SU-DHL-6 (cell line): ENCODE measurements at regions not wholly inside any gene's neighbourhood (a gene's known extent, or its start where the extent isn't known, plus 50 kb on each side); places are given as distances from the start of the nearest gene placed in this dataset.

ENCODE experiments used
- H2AFZ ChIP-seq: fragments of 200-600 bp; sonication (generic); 2 replicates; pipeline ENCODE4 v1.6.1; 2014; ENCODE audit warnings: low read depth, mild to moderate bottlenecking, moderate library complexity, mixed read lengths, antibody characterized with exemption, low read length; ENCODE audit not compliant: severe bottlenecking
- H3F3A ChIP-seq: fragments of 200-600 bp; shearing (Covaris generic); 2 replicates; pipeline ENCODE4 v1.6.0; 2016; ENCODE audit warnings: antibody characterized with exemption, mild to moderate bottlenecking; ENCODE audit not compliant: insufficient read depth
- H3K27ac ChIP-seq: fragments of 200-600 bp; sonication (generic); 2 replicates; pipeline ENCODE4 v1.5.1; 2016; ENCODE audit warnings: low read depth, mild to moderate bottlenecking, low read length, moderate library complexity, mixed read lengths
- H3K27me3 ChIP-seq: fragments of 200-600 bp; sonication (generic), shearing (Covaris generic); 2 replicates; pipeline ENCODE4 v1.6.0; 2014; ENCODE audit warnings: mild to moderate bottlenecking, low read length
- H3K36me3 ChIP-seq: fragments of 200-600 bp; sonication (generic); 2 replicates; pipeline ENCODE4 v1.6.1; 2014; ENCODE audit warnings: mild to moderate bottlenecking, low read length, mixed read lengths
- H3K4me2 ChIP-seq: fragments of 300-600, 200-600 bp; shearing (Covaris generic), sonication (generic); 2 replicates; pipeline ENCODE4 v1.6.0; 2014; ENCODE audit warnings: low read length, low read depth, mild to moderate bottlenecking; ENCODE audit not compliant: poor library complexity, severe bottlenecking
- H3K4me3 ChIP-seq: fragments of 200-600 bp; sonication (generic); 2 replicates; pipeline ENCODE4 v1.5.1; 2014; ENCODE audit warnings: antibody characterized with exemption, low read length, mild to moderate bottlenecking, mixed read lengths; ENCODE audit not compliant: insufficient read depth, poor library complexity, severe bottlenecking
- H3K79me2 ChIP-seq: fragments of 200-600 bp; sonication (generic); 2 replicates; pipeline ENCODE4 v1.6.1; 2014; ENCODE audit warnings: mild to moderate bottlenecking, low read length, moderate library complexity; ENCODE audit not compliant: insufficient read depth
- H3K9ac ChIP-seq: fragments of 200-600 bp; sonication (generic); 2 replicates; pipeline ENCODE4 v1.7.0; 2014; ENCODE audit warnings: mild to moderate bottlenecking, low read length
- H3K9me2 ChIP-seq: fragments of 200-600 bp; sonication (generic); replicated peaks from 2 replicates; pipeline ENCODE4 v1.6.1; 2014; ENCODE audit warnings: low read length; ENCODE audit not compliant: insufficient read depth
- H3K9me3 ChIP-seq: fragments of 200-600 bp; sonication (generic); 2 replicates; pipeline ENCODE4 v1.6.1; 2014; ENCODE audit warnings: low read length, mixed read lengths; ENCODE audit not compliant: insufficient read depth
- H4K20me1 ChIP-seq: fragments of 200-600 bp; sonication (generic); 2 replicates; pipeline ENCODE4 v1.6.1; 2014; ENCODE audit warnings: low read depth, mild to moderate bottlenecking, antibody characterized with exemption, low read length, moderate library complexity, mixed read lengths
- EZH2phosphoT487 ChIP-seq: fragments of 200-600 bp; sonication (generic), shearing (Covaris generic); conservative IDR thresholded peaks from 2 replicates; pipeline ENCODE4 v1.6.1; 2018; ENCODE audit warnings: mild to moderate bottlenecking, antibody characterized with exemption, low read length, moderate library complexity, mixed read lengths
- TF ChIP-seq, protein P1 (sequence below): fragments of 200-600 bp; sonication (generic); IDR thresholded peaks from one replicate; pipeline ENCODE4 v1.5.1; 2017; ENCODE audit warnings: antibody characterized with exemption, mild to moderate bottlenecking, low read length, moderate library complexity; ENCODE audit not compliant: insufficient read depth, poor library complexity, severe bottlenecking

DNA sequence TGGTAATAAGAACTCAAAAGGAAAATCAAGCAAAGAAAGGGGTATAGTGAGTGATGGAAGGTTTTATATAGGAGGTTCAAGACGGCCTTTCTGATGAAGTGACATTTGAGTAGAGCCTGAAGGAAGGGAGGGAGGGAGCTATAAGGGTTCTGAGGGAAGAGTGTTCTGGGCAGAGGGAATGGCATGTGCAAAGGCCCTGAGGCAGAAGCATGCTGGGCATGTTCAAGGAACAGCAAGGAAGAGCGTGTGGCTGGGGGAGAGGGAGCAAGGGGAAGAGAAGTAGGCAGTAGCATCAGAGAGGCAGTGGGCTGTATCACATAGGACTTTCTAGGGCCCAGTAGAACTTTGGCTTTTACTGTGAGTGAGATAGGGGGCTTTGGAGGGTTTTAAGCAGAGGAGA lies 108.9 kb upstream of the NAV2 start:
- TF ChIP-seq, protein P1, sequence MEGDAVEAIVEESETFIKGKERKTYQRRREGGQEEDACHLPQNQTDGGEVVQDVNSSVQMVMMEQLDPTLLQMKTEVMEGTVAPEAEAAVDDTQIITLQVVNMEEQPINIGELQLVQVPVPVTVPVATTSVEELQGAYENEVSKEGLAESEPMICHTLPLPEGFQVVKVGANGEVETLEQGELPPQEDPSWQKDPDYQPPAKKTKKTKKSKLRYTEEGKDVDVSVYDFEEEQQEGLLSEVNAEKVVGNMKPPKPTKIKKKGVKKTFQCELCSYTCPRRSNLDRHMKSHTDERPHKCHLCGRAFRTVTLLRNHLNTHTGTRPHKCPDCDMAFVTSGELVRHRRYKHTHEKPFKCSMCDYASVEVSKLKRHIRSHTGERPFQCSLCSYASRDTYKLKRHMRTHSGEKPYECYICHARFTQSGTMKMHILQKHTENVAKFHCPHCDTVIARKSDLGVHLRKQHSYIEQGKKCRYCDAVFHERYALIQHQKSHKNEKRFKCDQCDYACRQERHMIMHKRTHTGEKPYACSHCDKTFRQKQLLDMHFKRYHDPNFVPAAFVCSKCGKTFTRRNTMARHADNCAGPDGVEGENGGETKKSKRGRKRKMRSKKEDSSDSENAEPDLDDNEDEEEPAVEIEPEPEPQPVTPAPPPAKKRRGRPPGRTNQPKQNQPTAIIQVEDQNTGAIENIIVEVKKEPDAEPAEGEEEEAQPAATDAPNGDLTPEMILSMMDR: no peak
- no peak for TF ChIP-seq EZH2phosphoT487
- Histone ChIP-seq H3K27ac (no peak overlapping the region), H4K20me1 (no peaks in the 10 kb centered on the region), H3K9me2 (no peaks in the 10 kb centered on the region), H3K4me2 (no peak overlapping the region), H3K9me3 (no peaks in the 10 kb centered on the region), H3F3A (no peaks in the 10 kb centered on the region), H3K9ac (no peak overlapping the region), H3K4me3 (no peak overlapping the region), H3K79me2 (no peaks in the 10 kb centered on the region), H2AFZ (no peak overlapping the region), H3K27me3 (no peaks in the 10 kb centered on the region), H3K36me3 (no peaks in the 10 kb centered on the region)

GRCh38 chr11:19602891-19603290 lies 109.7 kb upstream of the NAV2 start:
- Histone ChIP-seq H3K4me2 (no peak overlapping the region), H3K4me3 (no peak overlapping the region), H3K27ac (no peak overlapping the region), H3K9me2 (no peaks in the 10 kb centered on the region), H3K9me3 (no peaks in the 10 kb centered on the region), H3K79me2 (no peaks in the 10 kb centered on the region), H3K36me3 (no peaks in the 10 kb centered on the region), H4K20me1 (no peaks in the 10 kb centered on the region), H3K9ac (no peak overlapping the region), H3F3A (no peaks in the 10 kb centered on the region), H3K27me3 (no peaks in the 10 kb centered on the region), H2AFZ (no peak overlapping the region)
- TF ChIP-seq, protein P1: no peak
- TF ChIP-seq EZH2phosphoT487: no peak

- Histone ChIP-seq H4K20me1 (no peaks in the 10 kb centered on the region), H3K27me3 (no peaks in the 10 kb centered on the region), H3K9me2 (no peaks in the 10 kb centered on the region), H3K79me2 (no peaks in the 10 kb centered on the region), H3K4me3 (no peak overlapping the region), H3F3A (no peaks in the 10 kb centered on the region), H3K4me2 (no peak overlapping the region), H2AFZ (no peak overlapping the region), H3K27ac (no peak overlapping the region), H3K9ac (no peak overlapping the region), H3K9me3 (no peaks in the 10 kb centered on the region), H3K36me3 (no peaks in the 10 kb centered on the region)
- TF ChIP-seq EZH2phosphoT487: no peak
- TF ChIP-seq, protein P1: no peak
Measured at GRCh38 chr11:19602406-19602805, 110.2 kb upstream of the NAV2 start.
